ENCODE measurements at regions not wholly inside any gene's neighbourhood (a gene's known extent, or its start where the extent isn't known, plus 50 kb on each side); places are given as distances from the start of the nearest gene placed in this dataset.

GRCh38 chr10:90125456-90126255, 424.3 kb downstream of the KIF20B start:
- H3K27ac ChIP-seq, result no peak overlapping the region
- TF ChIP-seq, protein P1, sequence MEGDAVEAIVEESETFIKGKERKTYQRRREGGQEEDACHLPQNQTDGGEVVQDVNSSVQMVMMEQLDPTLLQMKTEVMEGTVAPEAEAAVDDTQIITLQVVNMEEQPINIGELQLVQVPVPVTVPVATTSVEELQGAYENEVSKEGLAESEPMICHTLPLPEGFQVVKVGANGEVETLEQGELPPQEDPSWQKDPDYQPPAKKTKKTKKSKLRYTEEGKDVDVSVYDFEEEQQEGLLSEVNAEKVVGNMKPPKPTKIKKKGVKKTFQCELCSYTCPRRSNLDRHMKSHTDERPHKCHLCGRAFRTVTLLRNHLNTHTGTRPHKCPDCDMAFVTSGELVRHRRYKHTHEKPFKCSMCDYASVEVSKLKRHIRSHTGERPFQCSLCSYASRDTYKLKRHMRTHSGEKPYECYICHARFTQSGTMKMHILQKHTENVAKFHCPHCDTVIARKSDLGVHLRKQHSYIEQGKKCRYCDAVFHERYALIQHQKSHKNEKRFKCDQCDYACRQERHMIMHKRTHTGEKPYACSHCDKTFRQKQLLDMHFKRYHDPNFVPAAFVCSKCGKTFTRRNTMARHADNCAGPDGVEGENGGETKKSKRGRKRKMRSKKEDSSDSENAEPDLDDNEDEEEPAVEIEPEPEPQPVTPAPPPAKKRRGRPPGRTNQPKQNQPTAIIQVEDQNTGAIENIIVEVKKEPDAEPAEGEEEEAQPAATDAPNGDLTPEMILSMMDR (IDR thresholded peaks at IDR 0.05), result no peak
- TF ChIP-seq POLR2A (IDR thresholded peaks at IDR 0.05), result no peak
- TF ChIP-seq POLR2AphosphoS5 (IDR thresholded peaks at IDR 0.05; ENCODE audit: insufficient read depth in 1 of 2, low read depth in 1 of 2), result no peak
- H3K27me3 ChIP-seq, result no peaks in the 10 kb centered on the region
- no peaks in the 10 kb centered on the region for H3K36me3 ChIP-seq
- no peaks in the 10 kb centered on the region for H3K9me3 ChIP-seq
- no peak overlapping the region for H3K4me3 ChIP-seq
- intact Hi-C loops (cut with DNase I), result no loop called here
- H3K4me1 ChIP-seq, result no peaks in the 10 kb centered on the region
- DNase-seq (ENCODE audit: extremely low spot score in 2 of 2), result no peak

DNA sequence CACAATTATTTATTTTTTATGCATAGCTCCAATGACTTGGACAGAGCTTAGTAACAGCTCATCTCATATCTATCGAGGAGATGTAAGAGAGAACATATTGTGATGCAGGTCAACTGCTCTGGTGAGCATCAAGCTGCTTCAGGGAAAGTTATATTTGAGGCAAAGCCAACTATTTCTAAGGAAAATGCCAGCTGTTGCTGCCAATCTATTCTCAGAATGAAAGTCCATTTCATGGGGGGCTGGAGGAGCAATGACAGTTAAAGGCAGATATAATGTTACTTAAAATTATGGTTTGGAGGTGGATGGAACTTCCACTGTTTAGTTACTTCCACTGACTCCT, 424.8 kb downstream of the KIF20B start:
- no peak overlapping the region for H3K27ac ChIP-seq
- no peak for DNase-seq (ENCODE audit: extremely low spot score in 2 of 2)
- intact Hi-C loops (cut with DNase I), result no loop called here
- H3K9me3 ChIP-seq, result no peaks in the 10 kb centered on the region
- H3K4me3 ChIP-seq, result no peak overlapping the region
- no peaks in the 10 kb centered on the region for H3K4me1 ChIP-seq
- H3K36me3 ChIP-seq, result no peaks in the 10 kb centered on the region
- H3K27me3 ChIP-seq, result no peaks in the 10 kb centered on the region
- no peak for TF ChIP-seq POLR2AphosphoS5 (IDR thresholded peaks at IDR 0.05; ENCODE audit: insufficient read depth in 1 of 2, low read depth in 1 of 2)
- TF ChIP-seq POLR2A (IDR thresholded peaks at IDR 0.05), result no peak
- TF ChIP-seq, protein P1 (IDR thresholded peaks at IDR 0.05), result no peak

- H3K4me1 ChIP-seq, result no peaks in the 10 kb centered on the region
- intact Hi-C loops (cut with DNase I), result no loop called here
- no peak overlapping the region for H3K4me3 ChIP-seq
- no peaks in the 10 kb centered on the region for H3K27me3 ChIP-seq
- peaks cover 4% of the 10 kb centered on the region for H3K9me3 ChIP-seq
- no peaks in the 10 kb centered on the region for H3K36me3 ChIP-seq
- H3K27ac ChIP-seq, result no peak overlapping the region
- DNase-seq (ENCODE audit: extremely low spot score in 2 of 2), result no peak
- TF ChIP-seq POLR2AphosphoS5 (IDR thresholded peaks at IDR 0.05; ENCODE audit: insufficient read depth in 1 of 2, low read depth in 1 of 2), result no peak
- TF ChIP-seq POLR2A (IDR thresholded peaks at IDR 0.05), result no peak
- TF ChIP-seq, protein P1 (IDR thresholded peaks at IDR 0.05), result no peak
Observed at GRCh38 chr10:90130321-90131086, 429.1 kb downstream of the KIF20B start.

GRCh38 chr10:90133606-90134005, 432.2 kb downstream of the KIF20B start:
- no peak for TF ChIP-seq POLR2AphosphoS5 (IDR thresholded peaks at IDR 0.05; ENCODE audit: insufficient read depth in 1 of 2, low read depth in 1 of 2)
- TF ChIP-seq, protein P1 (IDR thresholded peaks at IDR 0.05), result no peak
- no peak for TF ChIP-seq POLR2A (IDR thresholded peaks at IDR 0.05)
- H3K27me3 ChIP-seq, result no peaks in the 10 kb centered on the region
- H3K9me3 ChIP-seq, result peaks cover 31% of the 10 kb centered on the region
- no peak overlapping the region for H3K4me3 ChIP-seq
- H3K27ac ChIP-seq, result no peak overlapping the region
- no peak for DNase-seq (ENCODE audit: extremely low spot score in 2 of 2)
- H3K4me1 ChIP-seq, result no peaks in the 10 kb centered on the region
- H3K36me3 ChIP-seq, result no peaks in the 10 kb centered on the region
- intact Hi-C loops (cut with DNase I), result no loop called here

All from vagina (tissue), 2 donors.